ENCODE measurements at regions not wholly inside any gene's neighbourhood (a gene's known extent, or its start where the extent isn't known, plus 50 kb on each side); places are given as distances from the start of the nearest gene placed in this dataset.
"Not testable (repeated sequence)": the region's sequence is repeated elsewhere in the genome, so short reads cannot be mapped to it uniquely, and the experiment has no call there.

DNA sequence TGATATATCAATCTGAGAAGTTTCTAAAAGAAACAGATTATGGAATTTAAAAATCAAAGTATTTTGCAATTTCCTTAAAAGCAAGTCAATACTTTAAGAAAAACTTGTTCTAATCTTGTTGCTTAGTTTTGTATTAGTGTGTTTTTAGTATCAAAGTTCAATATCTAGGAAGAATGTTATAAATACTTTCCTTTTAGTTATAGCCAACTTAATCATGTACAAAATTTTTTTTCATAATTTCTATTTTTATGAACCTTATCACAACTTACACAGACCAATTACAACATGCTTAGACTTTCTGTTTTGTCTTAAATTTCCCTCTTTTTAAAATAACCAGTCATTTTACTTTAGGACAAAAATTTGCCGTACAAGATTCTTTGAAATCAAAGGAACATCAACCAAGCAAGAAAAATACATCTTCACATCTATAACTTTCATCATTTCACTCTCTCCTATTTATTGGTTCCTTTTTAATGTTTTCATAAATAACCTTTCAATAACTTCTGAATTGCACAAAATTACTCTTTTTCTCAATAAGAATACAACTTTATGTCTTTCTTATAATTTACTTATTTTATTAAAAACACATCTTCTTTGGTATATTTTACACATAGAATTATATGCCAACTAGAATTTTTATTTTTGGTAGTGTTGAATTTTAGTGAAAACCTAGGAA is 308.2 kb upstream of the GLI3 start:
- no peak overlapping the region for H3K27ac ChIP-seq (ENCODE audit: low read depth, low read length, severe bottlenecking)
- H3K36me3 ChIP-seq (ENCODE audit: control insufficient read depth, insufficient read depth, low read length) = no peaks in the 10 kb centered on the region
- 64 to 93% methylated on average over 1 of the region's 1 CpG for WGBS, 2 experiments (ENCODE audit: insufficient coverage in 2 of 2)
- no peak overlapping the region for H3K4me3 ChIP-seq (ENCODE audit: extremely low read depth, insufficient read depth, low read length, poor library complexity, severe bottlenecking)
- H3K9me3 ChIP-seq (ENCODE audit: control insufficient read depth, low read length) = peaks cover 37% of the 10 kb centered on the region
- H3K4me1 ChIP-seq (ENCODE audit: control insufficient read depth, insufficient read depth, low read length, poor library complexity, severe bottlenecking) = no peaks in the 10 kb centered on the region

- Histone ChIP-seq H3K36me3 (ENCODE audit: control insufficient read depth, insufficient read depth, low read length) (no peaks in the 10 kb centered on the region), H3K4me1 (ENCODE audit: control insufficient read depth, insufficient read depth, low read length, poor library complexity, severe bottlenecking) (no peaks in the 10 kb centered on the region), H3K9me3 (ENCODE audit: control insufficient read depth, low read length) (peaks cover 33% of the 10 kb centered on the region), H3K27ac (ENCODE audit: low read depth, low read length, severe bottlenecking) (no peak overlapping the region), H3K4me3 (ENCODE audit: extremely low read depth, insufficient read depth, low read length, poor library complexity, severe bottlenecking) (no peak overlapping the region)
- 86 to 93% methylated on average over 4 of the region's 4 CpGs for WGBS, 2 experiments (ENCODE audit: insufficient coverage in 2 of 2)
These were observed 306.9 kb upstream of the GLI3 start for GRCh38 chr7:42543953-42544352.

- H3K9me3 ChIP-seq (ENCODE audit: control insufficient read depth, low read length) = peaks cover 27% of the 10 kb centered on the region
- H3K4me3 ChIP-seq (ENCODE audit: extremely low read depth, insufficient read depth, low read length, poor library complexity, severe bottlenecking); H3K27ac ChIP-seq (ENCODE audit: low read depth, low read length, severe bottlenecking); H3K4me1 ChIP-seq (ENCODE audit: control insufficient read depth, insufficient read depth, low read length, poor library complexity, severe bottlenecking); H3K36me3 ChIP-seq (ENCODE audit: control insufficient read depth, insufficient read depth, low read length): not testable (repeated sequence)
- whole genome bisulfite sequencing, 2 experiments (ENCODE audit: insufficient coverage in 2 of 2) = 83 to 100% methylated on average over 1 of the region's 1 CpG
These were observed 305.4 kb upstream of the GLI3 start for GRCh38 chr7:42542446-42542845.

- Histone ChIP-seq H3K9me3 (ENCODE audit: control insufficient read depth, low read length) (no peaks in the 10 kb centered on the region), H3K36me3 (ENCODE audit: control insufficient read depth, insufficient read depth, low read length) (no peaks in the 10 kb centered on the region), H3K4me1 (ENCODE audit: control insufficient read depth, insufficient read depth, low read length, poor library complexity, severe bottlenecking) (no peaks in the 10 kb centered on the region), H3K4me3 (ENCODE audit: extremely low read depth, insufficient read depth, low read length, poor library complexity, severe bottlenecking) (no peak overlapping the region), H3K27ac (ENCODE audit: low read depth, low read length, severe bottlenecking) (no peak overlapping the region)
- 86% methylated on average over 1 of the region's 1 CpG; no CpG with 5 or more reads in 1 of the 2 experiments for WGBS, 2 experiments (ENCODE audit: insufficient coverage in 2 of 2)
These were observed 297.4 kb upstream of the GLI3 start for GRCh38 chr7:42534441-42534840.

- Histone ChIP-seq H3K27ac (ENCODE audit: low read depth, low read length, severe bottlenecking) (no peak overlapping the region), H3K4me3 (ENCODE audit: extremely low read depth, insufficient read depth, low read length, poor library complexity, severe bottlenecking) (no peak overlapping the region), H3K9me3 (ENCODE audit: control insufficient read depth, low read length) (peaks cover 10% of the 10 kb centered on the region), H3K36me3 (ENCODE audit: control insufficient read depth, insufficient read depth, low read length) (no peaks in the 10 kb centered on the region), H3K4me1 (ENCODE audit: control insufficient read depth, insufficient read depth, low read length, poor library complexity, severe bottlenecking) (peaks cover 6% of the 10 kb centered on the region)
- 92% methylated on average over 2 of the region's 2 CpGs; no CpG with 5 or more reads in 1 of the 2 experiments for WGBS, 2 experiments (ENCODE audit: insufficient coverage in 2 of 2)
These were observed 290.0 kb upstream of the GLI3 start for GRCh38 chr7:42527004-42527403.

DNA sequence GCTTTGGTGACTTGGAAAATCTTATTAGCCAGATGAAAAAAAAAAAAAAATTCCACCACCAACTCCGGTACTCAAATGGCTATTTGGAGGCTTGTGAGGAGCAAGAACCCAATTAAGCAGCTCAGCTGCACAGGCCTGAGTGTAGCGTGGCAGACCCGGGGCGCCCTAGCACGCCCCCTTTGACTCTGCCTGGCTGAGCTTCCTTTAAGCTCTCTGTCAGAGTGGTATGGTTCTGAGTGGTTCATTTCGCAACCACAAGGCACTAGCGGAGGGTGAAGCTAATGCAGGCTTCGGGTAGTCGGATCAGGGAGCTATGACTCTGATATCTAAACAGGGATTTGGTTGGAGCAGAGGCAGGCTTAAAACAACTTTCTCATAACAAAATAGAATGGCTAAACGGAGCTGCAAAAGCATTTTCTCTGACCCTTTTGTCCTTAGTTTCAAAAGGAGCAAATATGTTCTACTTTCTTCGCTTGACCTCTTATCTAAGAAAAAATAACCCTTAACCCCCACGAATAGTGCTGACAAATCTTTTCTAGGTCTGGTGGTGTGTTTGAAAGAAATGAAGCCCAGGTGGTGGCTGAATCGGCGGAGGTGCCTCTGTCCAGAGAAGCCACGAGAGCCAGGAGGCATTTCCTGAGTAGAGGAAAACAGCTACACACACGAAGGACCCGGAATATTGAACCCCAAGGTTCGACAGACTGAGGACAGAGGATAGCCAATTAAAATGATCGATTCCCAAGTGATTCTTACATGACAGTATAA is 285.4 kb upstream of the GLI3 start:
- peaks cover 4% of the 10 kb centered on the region for H3K4me1 ChIP-seq (ENCODE audit: control insufficient read depth, insufficient read depth, low read length, poor library complexity, severe bottlenecking)
- no peak overlapping the region for H3K27ac ChIP-seq (ENCODE audit: low read depth, low read length, severe bottlenecking)
- H3K9me3 ChIP-seq (ENCODE audit: control insufficient read depth, low read length) = peaks cover 10% of the 10 kb centered on the region
- 87 to 93% methylated on average over 7 to 11 of the region's 19 CpGs for WGBS, 2 experiments (ENCODE audit: insufficient coverage in 2 of 2)
- no peak overlapping the region for H3K4me3 ChIP-seq (ENCODE audit: extremely low read depth, insufficient read depth, low read length, poor library complexity, severe bottlenecking)
- H3K36me3 ChIP-seq (ENCODE audit: control insufficient read depth, insufficient read depth, low read length) = no peaks in the 10 kb centered on the region

- Histone ChIP-seq H3K4me3 (ENCODE audit: extremely low read depth, insufficient read depth, low read length, poor library complexity, severe bottlenecking) (no peak overlapping the region), H3K27ac (ENCODE audit: low read depth, low read length, severe bottlenecking) (no peak overlapping the region), H3K4me1 (ENCODE audit: control insufficient read depth, insufficient read depth, low read length, poor library complexity, severe bottlenecking) (no peaks in the 10 kb centered on the region), H3K9me3 (ENCODE audit: control insufficient read depth, low read length) (no peaks in the 10 kb centered on the region), H3K36me3 (ENCODE audit: control insufficient read depth, insufficient read depth, low read length) (no peaks in the 10 kb centered on the region)
- 100% methylated on average over 1 of the region's 2 CpGs; no CpG with 5 or more reads in 1 of the 2 experiments for WGBS, 2 experiments (ENCODE audit: insufficient coverage in 2 of 2)
These were observed 274.0 kb upstream of the GLI3 start for GRCh38 chr7:42511027-42511426.

- WGBS, 2 experiments (ENCODE audit: insufficient coverage in 2 of 2) = 100% methylated on average over 1 of the region's 1 CpG; no CpG with 5 or more reads in 1 of the 2 experiments
- no peak overlapping the region for H3K4me3 ChIP-seq (ENCODE audit: extremely low read depth, insufficient read depth, low read length, poor library complexity, severe bottlenecking)
- no peaks in the 10 kb centered on the region for H3K9me3 ChIP-seq (ENCODE audit: control insufficient read depth, low read length)
- no peaks in the 10 kb centered on the region for H3K36me3 ChIP-seq (ENCODE audit: control insufficient read depth, insufficient read depth, low read length)
- H3K27ac ChIP-seq (ENCODE audit: low read depth, low read length, severe bottlenecking) = no peak overlapping the region
- no peaks in the 10 kb centered on the region for H3K4me1 ChIP-seq (ENCODE audit: control insufficient read depth, insufficient read depth, low read length, poor library complexity, severe bottlenecking)
These were observed 269.1 kb upstream of the GLI3 start for GRCh38 chr7:42506097-42506496.

GRCh38 chr7:42502022-42502421 is 265.0 kb upstream of the GLI3 start:
- H3K4me1 ChIP-seq (ENCODE audit: control insufficient read depth, insufficient read depth, low read length, poor library complexity, severe bottlenecking) = no peaks in the 10 kb centered on the region
- no peaks in the 10 kb centered on the region for H3K36me3 ChIP-seq (ENCODE audit: control insufficient read depth, insufficient read depth, low read length)
- H3K27ac ChIP-seq (ENCODE audit: low read depth, low read length, severe bottlenecking) = no peak overlapping the region
- WGBS, 2 experiments (ENCODE audit: insufficient coverage in 2 of 2) = no CpG with 5 or more reads among the region's 1 CpG
- H3K9me3 ChIP-seq (ENCODE audit: control insufficient read depth, low read length) = no peaks in the 10 kb centered on the region
- no peak overlapping the region for H3K4me3 ChIP-seq (ENCODE audit: extremely low read depth, insufficient read depth, low read length, poor library complexity, severe bottlenecking)

- no peak overlapping the region for H3K4me3 ChIP-seq (ENCODE audit: extremely low read depth, insufficient read depth, low read length, poor library complexity, severe bottlenecking)
- no peak overlapping the region for H3K27ac ChIP-seq (ENCODE audit: low read depth, low read length, severe bottlenecking)
- H3K4me1 ChIP-seq (ENCODE audit: control insufficient read depth, insufficient read depth, low read length, poor library complexity, severe bottlenecking) = peaks cover 18% of the 10 kb centered on the region
- no peaks in the 10 kb centered on the region for H3K9me3 ChIP-seq (ENCODE audit: control insufficient read depth, low read length)
- no peaks in the 10 kb centered on the region for H3K36me3 ChIP-seq (ENCODE audit: control insufficient read depth, insufficient read depth, low read length)
- WGBS, 2 experiments (ENCODE audit: insufficient coverage in 2 of 2) = 100% methylated on average over 2 of the region's 3 CpGs
These were observed 258.2 kb upstream of the GLI3 start for GRCh38 chr7:42495256-42495655.

- 83 to 96% methylated on average over 4 of the region's 6 CpGs for WGBS, 2 experiments (ENCODE audit: insufficient coverage in 2 of 2)
- Histone ChIP-seq H3K4me1 (ENCODE audit: control insufficient read depth, insufficient read depth, low read length, poor library complexity, severe bottlenecking) (peaks cover 18% of the 10 kb centered on the region), H3K27ac (ENCODE audit: low read depth, low read length, severe bottlenecking) (no peak overlapping the region), H3K4me3 (ENCODE audit: extremely low read depth, insufficient read depth, low read length, poor library complexity, severe bottlenecking) (no peak overlapping the region), H3K9me3 (ENCODE audit: control insufficient read depth, low read length) (no peaks in the 10 kb centered on the region), H3K36me3 (ENCODE audit: control insufficient read depth, insufficient read depth, low read length) (no peaks in the 10 kb centered on the region)
These were observed 257.7 kb upstream of the GLI3 start for GRCh38 chr7:42494736-42495135.

All from mesodermal cell (in vitro differentiated cells).